HG02759 (cell line): ENCODE measurements at regions not wholly inside any gene's neighbourhood (a gene's known extent, or its start where the extent isn't known, plus 50 kb on each side); places are given as distances from the start of the nearest gene placed in this dataset.

ENCODE experiments used
- ATAC-seq: cut with Tn5 transposase; IDR thresholded peaks from one replicate; pipeline ENCODE4 v1.9.1; 2021; ENCODE audit warnings: mild to moderate bottlenecking, moderate library complexity; ENCODE audit not compliant: unreplicated experiment

- ATAC-seq = no peak
Measured at GRCh38 chr10:83352588-83352987, 786.7 kb upstream of the GHITM start.

DNA sequence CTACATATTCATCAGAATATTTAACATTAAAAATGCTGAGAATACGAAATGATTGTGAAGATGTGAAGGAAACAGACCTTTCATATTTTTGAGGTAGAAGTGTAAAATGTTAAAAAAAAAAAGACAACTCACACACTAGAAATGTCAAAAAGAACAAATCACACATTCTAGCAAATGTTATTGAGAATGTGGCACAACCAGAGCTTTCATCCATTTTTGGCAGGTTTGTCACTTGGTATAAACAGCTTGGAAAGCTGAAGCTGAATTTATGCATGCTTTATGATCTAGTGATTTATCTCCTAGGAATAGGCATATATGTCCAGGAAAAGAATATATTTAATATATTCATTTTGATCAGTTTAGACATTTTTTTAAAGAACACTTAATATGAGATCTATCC is 784.9 kb upstream of the GHITM start:
- no peak for ATAC-seq

- ATAC-seq = no peak
Measured at GRCh38 chr10:83357004-83357403, 782.3 kb upstream of the GHITM start.

DNA sequence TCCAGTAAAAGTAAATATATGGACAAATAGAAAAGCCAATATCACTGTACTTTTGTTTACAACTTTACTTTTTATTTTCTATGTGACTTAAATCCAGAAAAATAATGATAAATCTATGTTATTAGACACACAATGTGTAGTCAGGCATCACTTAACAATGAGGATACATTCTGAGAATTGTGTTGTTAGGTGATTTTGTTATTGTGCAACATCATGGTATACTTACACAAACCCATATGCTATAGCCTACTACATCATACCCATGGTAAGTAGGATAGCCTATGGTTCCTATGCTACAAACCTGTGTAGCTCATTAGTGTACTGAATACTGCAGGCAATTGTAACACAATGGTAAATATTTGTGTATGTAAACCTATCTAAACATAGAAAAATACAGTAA is 781.7 kb upstream of the GHITM start:
- ATAC-seq = no peak

DNA sequence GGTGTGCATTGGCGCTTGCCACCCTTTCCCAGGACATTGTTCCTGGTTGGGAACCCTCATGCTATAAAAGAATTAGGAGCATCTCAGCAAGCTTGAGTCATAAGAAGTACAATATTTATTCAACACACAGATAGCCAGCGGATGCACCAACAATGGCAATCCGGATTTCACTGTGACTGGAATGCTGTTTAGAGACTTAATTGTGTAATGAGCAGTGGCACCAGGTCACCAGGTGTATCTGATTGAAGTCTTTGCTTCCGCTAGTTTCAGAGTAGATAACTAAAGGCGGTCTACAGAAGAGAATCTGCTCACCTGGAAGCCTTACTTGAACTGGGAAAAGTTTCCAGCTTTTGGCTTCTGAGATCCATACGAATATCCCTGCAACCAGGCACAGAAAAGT is 772.3 kb upstream of the GHITM start:
- no peak for ATAC-seq

DNA sequence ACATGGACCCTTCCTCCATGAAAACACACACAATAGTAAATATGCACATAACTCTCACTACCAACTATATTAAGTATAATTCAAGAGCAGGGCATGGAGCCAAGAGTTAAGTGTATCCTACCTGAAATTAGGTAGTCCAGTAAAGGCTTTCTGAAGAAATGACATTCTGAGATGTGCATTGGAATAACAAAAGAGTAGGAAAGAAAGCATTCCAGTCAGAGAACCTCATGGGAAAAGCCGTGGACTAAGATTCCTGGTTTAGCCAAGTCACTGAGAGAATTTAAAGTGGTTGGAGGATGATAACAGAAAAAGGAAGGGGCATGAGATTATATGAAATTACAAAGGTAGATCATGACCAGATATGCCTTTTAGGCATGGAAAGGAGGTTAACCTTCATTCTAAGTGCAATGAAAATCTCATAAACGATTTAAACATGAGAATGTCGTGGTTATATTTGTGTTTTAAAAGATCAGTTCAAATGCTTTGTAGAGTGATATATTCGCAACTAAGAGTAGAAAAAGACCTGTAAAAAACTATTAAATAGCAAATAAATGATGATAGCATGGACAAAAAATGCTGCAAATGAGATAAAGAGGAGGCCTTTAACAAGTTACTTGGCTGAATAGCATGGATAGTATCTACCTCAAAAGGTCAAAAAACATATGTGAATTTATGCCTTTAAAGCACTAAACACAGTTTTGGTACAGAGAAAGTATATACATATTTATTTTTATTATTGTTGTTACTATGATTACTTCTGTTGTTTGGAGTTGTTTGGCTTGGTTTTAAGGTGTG is 767.4 kb upstream of the GHITM start:
- ATAC-seq = no peak

- ATAC-seq = no peak
Measured at GRCh38 chr10:83372646-83373045, 766.7 kb upstream of the GHITM start.

- ATAC-seq = no peak
Measured at GRCh38 chr10:83373671-83374070, 765.6 kb upstream of the GHITM start.

GRCh38 chr10:83374741-83375140 is 764.6 kb upstream of the GHITM start:
- no peak for ATAC-seq

DNA sequence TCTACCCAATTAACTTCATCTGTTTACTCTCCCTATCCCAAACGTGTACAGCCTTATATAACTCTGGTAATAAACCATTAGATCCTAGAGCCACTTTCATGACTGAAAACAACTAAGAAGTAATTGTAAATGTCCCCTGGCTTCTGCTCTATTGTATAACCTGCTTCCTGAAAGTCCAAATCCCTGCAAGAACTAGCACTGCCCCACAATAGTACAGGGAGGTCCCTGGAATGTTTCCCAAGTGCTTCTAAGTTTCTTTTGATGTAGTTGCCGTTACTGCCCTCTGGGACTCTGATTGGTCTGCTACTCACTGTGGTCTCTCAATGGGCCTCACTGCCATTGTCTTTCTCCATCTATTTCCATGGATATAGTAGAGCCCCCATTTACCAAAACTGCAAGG is 764.0 kb upstream of the GHITM start:
- no peak for ATAC-seq

DNA sequence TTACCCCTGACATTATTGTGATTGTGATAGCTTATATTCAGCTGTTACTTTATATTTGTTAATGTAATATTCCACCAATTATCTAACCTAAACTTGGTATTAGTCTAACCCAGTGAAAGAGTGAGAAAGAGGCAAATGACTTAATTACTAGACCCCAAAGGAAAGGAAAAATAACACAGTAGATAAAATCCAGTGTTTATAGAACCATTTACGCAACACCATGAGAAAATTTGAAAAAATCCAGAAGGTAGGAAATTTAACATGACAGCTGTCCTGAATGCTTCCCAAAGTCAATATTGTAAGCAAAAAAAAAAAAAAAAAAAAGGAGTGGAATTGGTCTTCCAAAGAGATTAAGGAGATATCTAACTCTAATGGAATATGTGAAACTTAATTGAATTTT is 741.5 kb upstream of the GHITM start:
- ATAC-seq = no peak

DNA sequence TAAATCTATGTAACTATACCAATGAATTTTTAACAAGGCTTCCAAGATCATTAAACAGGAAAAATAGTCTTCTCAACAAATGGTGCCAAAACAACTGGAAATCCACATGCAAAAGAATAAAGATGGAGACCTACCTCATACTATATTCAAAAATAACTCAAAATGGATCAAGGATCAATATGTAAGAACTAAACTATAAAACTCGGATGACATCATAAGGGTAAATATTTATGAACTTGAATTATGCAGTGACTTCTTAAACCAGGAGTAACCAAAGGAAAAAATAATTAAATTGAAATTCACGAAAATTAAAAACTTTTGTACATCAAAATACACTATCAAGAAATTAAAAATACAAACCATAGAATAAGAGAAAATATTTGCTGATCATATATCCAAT is 728.7 kb upstream of the GHITM start:
- ATAC-seq = no peak

DNA sequence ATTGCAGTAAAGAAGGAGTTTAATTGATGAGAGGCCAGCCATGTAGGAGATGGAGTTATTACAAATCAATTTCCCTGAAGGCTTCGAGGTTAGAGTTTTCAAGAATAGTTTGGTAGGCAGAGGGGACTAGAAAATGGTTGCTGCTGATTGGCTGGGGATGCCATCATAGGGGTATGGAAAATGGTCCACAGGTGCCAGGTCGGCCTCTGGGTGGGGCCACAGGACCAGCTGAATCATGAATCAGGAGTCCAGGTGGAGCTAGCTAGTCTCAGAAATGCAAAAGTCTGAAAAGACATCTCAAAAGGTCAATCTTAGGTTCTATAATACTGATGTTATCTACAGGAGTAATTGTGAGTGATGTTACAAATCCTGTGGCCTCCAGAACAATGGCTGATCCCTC is 714.0 kb upstream of the GHITM start:
- no peak for ATAC-seq

DNA sequence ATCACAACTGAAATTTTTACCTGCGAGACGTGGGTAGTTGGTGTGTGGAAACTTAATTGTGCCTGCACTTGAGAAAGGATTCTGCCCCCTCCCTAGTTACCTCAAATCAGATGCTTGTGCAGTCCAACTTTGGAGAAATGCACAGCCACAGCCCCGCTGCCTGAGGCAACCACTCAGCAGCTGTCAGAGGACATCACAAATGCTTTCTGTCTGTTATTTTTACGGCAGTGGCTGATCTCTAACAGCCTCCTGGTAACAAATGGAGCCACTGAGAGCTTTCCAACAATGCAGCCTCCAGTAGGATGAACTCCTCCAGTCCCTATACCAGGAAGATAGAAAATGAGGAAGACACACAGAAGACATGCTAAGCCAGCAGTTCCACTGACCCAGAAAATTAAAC is 712.2 kb upstream of the GHITM start:
- no peak for ATAC-seq

GRCh38 chr10:83432261-83433045 is 706.9 kb upstream of the GHITM start:
- ATAC-seq = no peak

GRCh38 chr10:83433705-83434104 is 705.6 kb upstream of the GHITM start:
- no peak for ATAC-seq

- no peak for ATAC-seq
Measured at GRCh38 chr10:83448013-83448412, 691.3 kb upstream of the GHITM start.

DNA sequence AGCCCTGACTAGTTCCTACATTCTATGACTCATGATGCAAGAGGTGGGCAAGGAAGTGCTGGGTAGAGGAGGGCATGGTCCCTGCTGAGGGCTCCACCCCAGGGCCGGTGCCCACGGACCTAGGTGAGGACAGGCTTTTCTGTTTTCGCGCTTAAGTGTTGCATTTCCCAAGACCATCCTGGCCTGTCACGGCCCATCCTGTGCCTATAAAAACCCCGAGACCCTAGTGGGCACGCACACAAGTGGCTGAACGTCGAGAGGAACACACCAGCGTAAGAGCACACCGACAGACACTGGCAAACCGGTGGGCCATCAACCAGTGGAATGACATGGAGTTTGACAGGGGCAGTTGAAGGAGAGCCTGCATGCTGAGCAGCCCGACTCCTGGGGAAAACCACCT is 680.7 kb upstream of the GHITM start:
- no peak for ATAC-seq

- no peak for ATAC-seq
Measured at GRCh38 chr10:83459124-83459523, 680.2 kb upstream of the GHITM start.

GRCh38 chr10:83469728-83470331 is 669.5 kb upstream of the GHITM start:
- ATAC-seq = no peak

DNA sequence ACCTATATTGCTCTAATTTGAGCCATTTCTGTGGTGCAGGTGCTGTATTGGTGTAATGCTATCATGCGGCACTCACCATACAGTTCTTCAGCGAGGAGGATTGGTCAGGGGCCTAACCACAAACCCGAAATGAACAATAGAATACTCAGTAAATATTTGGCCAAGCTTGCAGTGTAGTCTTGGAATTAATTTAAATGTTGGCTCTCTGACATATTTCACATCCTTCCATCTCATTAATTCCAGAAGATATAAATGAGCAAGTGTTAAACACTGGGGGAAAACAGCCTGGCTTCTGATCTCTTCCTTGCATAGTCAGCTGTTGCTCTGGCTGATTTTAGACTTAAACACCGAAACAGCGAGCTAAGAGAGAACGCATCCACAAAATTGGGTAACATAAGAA is 663.1 kb upstream of the GHITM start:
- ATAC-seq = no peak

- ATAC-seq = no peak
Measured at GRCh38 chr10:83489161-83489560, 650.1 kb upstream of the GHITM start.
